NOMO-1 treated with dmso at 0.1 percent for 144 hours (cell line): ENCODE measurements at regions not wholly inside any gene's neighbourhood (a gene's known extent, or its start where the extent isn't known, plus 50 kb on each side); places are given as distances from the start of the nearest gene placed in this dataset.
"Not testable (repeated sequence)": the region's sequence is repeated elsewhere in the genome, so short reads cannot be mapped to it uniquely, and the experiment has no call there.

Source experiments
- DNase-seq: peaks from one replicate; lab custom pipeline; 2025; ENCODE audit not compliant: unreplicated experiment; lab: John Stamatoyannopoulos, UW

DNA sequence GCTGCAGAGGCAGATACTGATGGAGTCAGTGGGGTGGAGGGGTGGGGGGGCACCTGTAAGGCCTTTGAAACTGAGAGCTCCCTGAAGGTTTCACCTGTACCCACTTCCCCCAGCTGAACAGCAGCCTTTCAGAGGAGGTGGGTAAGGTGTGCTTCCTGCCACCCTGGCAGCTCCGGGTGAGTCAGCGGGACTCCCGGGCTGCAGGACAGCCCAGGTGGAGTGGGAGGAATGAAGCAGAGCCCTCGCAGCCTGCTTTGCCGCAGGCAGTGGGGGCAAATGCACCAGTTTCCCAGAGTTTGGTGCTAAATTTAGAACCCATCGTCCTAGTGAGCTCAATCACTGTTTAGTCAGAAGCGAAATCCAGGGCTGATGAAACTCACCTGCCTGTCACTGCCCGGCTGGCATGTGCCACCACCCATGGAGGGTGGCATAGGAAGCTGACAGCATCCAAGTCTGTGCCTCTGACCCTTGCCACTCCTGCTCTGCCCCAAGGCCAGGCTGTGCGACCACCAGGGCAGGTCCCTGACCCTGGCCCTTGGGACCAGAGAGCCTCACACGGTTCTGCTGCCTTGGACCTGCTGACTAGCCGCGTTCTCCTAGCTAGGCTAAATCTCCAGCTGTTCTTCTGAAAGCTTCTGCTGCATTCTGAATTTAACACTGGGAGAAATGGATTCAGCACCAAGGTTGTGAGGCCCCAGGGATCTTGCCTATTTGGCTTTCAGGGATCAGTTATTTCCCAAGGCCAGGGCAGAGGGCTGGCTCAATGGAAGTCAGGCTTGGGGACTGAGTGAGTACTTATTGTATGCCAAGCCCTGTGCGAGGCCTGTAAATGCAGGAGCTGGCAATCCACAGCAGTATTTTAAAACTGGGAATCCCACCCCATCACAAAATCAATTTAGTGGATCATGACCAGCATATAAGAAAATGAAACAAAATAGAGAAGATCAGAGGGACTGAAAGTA lies 67.3 kb upstream of the RASGRF1 start:
- DNase-seq, result no peak

DNA sequence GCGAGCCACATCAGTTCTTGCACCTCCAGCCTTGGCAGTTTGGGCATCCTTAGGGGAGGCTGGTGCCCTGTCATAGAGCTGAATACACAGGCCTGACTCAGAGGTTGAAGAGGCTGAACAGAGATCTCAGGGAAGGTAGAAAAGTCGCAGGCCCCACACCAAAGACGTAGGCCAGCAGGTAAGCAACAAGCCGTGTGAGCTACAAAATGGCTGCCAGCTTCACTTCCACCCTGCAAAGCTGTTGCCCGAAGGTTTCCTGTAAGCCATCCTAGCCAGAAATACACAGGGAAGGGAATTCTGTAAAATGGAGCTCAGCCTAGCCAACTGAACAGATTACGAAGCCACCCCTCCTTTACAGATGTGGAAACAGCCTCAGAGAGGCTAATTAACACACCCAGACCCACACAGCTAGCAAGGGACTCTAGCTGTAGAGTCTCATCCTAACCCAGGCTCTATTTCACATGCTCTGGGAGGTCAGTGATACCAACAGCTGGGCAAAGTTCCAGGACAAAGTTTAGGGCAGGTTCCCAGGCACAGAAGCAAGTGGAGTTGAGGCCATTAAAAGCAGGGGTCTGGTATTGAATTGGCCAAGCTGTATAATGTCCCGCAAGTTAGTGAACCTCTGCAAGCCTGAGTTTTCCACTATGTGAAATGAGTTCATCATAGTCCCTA lies 66.3 kb upstream of the RASGRF1 start:
- no peak for DNase-seq

DNA sequence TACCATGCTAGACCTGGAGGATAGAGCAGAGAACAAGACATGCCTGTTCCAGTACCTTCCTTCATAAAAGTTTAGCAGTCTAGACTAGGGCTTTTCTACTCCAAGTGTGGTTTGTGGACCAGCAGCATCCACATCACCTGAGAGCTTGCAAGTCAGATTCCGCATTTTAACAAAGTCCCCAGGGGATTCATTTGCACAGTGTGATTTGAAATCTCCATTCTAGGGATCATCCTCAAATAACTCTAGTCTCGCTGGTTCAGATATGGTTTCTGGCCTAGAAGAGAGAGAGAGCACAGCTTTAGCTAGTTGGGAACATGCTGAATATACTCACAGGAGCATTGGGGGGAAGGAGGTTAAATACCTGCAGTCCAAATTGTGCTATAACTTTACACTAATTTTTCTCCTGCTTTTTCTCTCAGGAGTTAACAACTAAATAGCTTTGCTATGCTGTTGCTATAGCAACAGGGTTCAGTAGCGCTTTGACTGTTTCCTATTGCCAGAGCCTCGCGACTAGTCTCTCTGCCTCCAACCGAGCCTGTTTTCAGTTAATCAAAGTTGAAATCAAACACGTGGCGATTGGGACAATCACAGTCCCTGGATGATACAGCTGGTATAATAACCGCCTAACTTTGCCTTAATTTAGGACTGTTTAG lies 64.0 kb upstream of the RASGRF1 start:
- no peak for DNase-seq

DNA sequence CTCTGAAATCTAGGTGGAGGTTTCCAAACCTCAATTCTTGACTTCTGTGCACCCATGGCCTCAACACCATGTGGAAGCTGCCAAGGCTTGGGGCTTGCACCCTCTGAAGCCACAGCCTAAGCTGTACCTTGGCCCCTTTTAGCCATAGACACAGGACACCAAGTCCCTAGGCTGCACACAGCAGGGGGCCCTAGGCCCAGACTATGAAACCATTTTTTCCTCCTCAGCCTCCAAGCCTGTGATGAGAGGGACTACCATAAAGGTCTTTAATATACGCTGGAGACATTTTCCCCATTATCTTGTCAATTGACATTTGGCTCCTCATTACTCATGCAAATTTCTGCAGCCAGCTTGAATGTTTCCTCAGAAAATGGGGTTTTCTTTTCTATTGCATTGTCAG lies 53.7 kb upstream of the RASGRF1 start:
- not testable (repeated sequence) for DNase-seq

DNA sequence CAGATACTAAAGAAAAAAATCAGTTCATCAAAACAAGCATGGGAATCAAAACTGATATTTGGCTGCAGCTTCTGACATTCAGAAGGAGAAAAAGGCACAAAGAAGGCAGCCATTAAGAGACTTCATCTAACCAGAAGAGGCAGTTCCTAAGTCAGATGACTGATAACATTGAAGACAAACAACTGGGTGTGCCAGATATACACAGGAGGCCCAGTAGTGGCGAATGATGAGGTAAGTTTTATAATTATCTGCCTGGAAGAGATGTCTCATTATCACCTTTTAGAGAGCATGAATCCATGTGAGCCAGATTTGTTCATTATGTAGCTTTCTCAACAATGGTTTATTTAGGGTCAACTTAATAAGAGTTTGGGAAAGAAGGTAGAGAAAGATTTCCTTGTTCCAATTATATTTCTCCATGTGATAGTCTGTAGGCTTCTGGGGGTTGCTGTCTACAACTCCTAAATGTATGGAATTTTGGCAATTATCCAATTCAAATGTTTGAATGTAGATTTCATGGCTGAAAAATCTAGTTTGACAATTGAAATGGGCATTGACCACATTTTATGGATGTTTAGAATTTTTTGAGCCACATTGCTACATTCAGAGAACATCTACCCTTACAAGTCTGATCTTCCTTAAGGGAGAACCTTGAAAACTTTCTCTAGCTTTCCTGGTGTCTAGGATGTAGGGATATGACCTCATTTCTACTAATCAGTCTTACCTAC lies 50.4 kb upstream of the RASGRF1 start:
- DNase-seq, result no peak
